IPS DF 19.7 (cell line): ENCODE measurements at regions not wholly inside any gene's neighbourhood (a gene's known extent, or its start where the extent isn't known, plus 50 kb on each side); places are given as distances from the start of the nearest gene placed in this dataset.

ENCODE experiments used
- DNase-seq: peaks from one replicate; pipeline ENCODE4 v3.0.0-alpha.2; 2013; ENCODE audit warnings: low read depth, low spot score

GRCh38 chr20:24718277-24718676, 230.8 kb upstream of the CST7 start:
- no peak for DNase-seq

GRCh38 chr20:24718696-24719095, 230.4 kb upstream of the CST7 start:
- DNase-seq = no peak

- no peak for DNase-seq
These were observed 228.1 kb upstream of the CST7 start for GRCh38 chr20:24720957-24721356.

GRCh38 chr20:24721891-24722568, 227.0 kb upstream of the CST7 start:
- no peak for DNase-seq

GRCh38 chr20:24722586-24722985, 226.5 kb upstream of the CST7 start:
- DNase-seq = no peak

GRCh38 chr20:24723186-24723585, 225.9 kb upstream of the CST7 start:
- DNase-seq = no peak

- no peak for DNase-seq
These were observed 225.3 kb upstream of the CST7 start for GRCh38 chr20:24723647-24724352.

- DNase-seq = no peak
These were observed 224.0 kb upstream of the CST7 start for GRCh38 chr20:24724982-24725533.

- no peak for DNase-seq
These were observed 221.3 kb upstream of the CST7 start for GRCh38 chr20:24727795-24728194.

GRCh38 chr20:24729896-24730605, 219.0 kb upstream of the CST7 start:
- no peak for DNase-seq

- no peak for DNase-seq
These were observed 218.3 kb upstream of the CST7 start for GRCh38 chr20:24730750-24731149.

- DNase-seq = no peak
These were observed 217.8 kb upstream of the CST7 start for GRCh38 chr20:24731312-24731711.

GRCh38 chr20:24732076-24732475, 217.0 kb upstream of the CST7 start:
- DNase-seq = no peak

- no peak for DNase-seq
These were observed 216.5 kb upstream of the CST7 start for GRCh38 chr20:24732599-24732998.

GRCh38 chr20:24733416-24733815, 215.7 kb upstream of the CST7 start:
- no peak for DNase-seq

GRCh38 chr20:24734139-24734538, 214.9 kb upstream of the CST7 start:
- DNase-seq = no peak

GRCh38 chr20:24735263-24735662, 213.8 kb upstream of the CST7 start:
- no peak for DNase-seq

- DNase-seq = no peak
These were observed 212.8 kb upstream of the CST7 start for GRCh38 chr20:24736131-24736843.

GRCh38 chr20:24736844-24737211, 212.2 kb upstream of the CST7 start:
- no peak for DNase-seq

- DNase-seq = no peak
These were observed 211.7 kb upstream of the CST7 start for GRCh38 chr20:24737212-24737850.

- DNase-seq = no peak
These were observed 210.9 kb upstream of the CST7 start for GRCh38 chr20:24738058-24738775.
